PC-3 (cell line): ENCODE measurements at regions not wholly inside any gene's neighbourhood (a gene's known extent, or its start where the extent isn't known, plus 50 kb on each side); places are given as distances from the start of the nearest gene placed in this dataset.

Source experiments
- CTCF ChIP-seq: fragments of 300-600 bp; sonication (generic); conservative IDR thresholded peaks from 2 replicates; pipeline ENCODE4 v1.5.1; 2017; ENCODE audit warnings: antibody characterized with exemption, low read depth, mild to moderate bottlenecking, low read length
- EZH2 ChIP-seq: fragments of 300-600 bp; sonication (generic); IDR thresholded peaks from one replicate; pipeline ENCODE4 v1.6.1; 2017; ENCODE audit warnings: antibody characterized with exemption, mild to moderate bottlenecking, low read length; ENCODE audit not compliant: unreplicated experiment
- EZH2phosphoT487 ChIP-seq: fragments of 300-600 bp; sonication (generic); IDR thresholded peaks from 2 replicates; pipeline ENCODE4 v1.6.1; 2018; ENCODE audit warnings: mild to moderate bottlenecking, antibody characterized with exemption, low read length, borderline replicate concordance

- TF ChIP-seq CTCF (no peak), EZH2 (no peak), EZH2phosphoT487 (no peak)
Measured at GRCh38 chr5:63118221-63118620, 539.6 kb downstream of the LRRC70 start.
